Transverse colon (tissue), 4 donors: ENCODE measurements at regions not wholly inside any gene's neighbourhood (a gene's known extent, or its start where the extent isn't known, plus 50 kb on each side); places are given as distances from the start of the nearest gene placed in this dataset.

Source experiments
- DNase-seq: peaks from one replicate; pipeline ENCODE4 v3.0.0-alpha.2; 2019
- H3K27ac ChIP-seq, 4 donors: fragments of 200-600 bp; sonication (generic); 2 replicates each; pipeline ENCODE4 v1.5.1; 2016 to 2018; ENCODE audit warnings: inconsistent platforms in 4 of 4
- H3K27me3 ChIP-seq: fragments of 200-600 bp; sonication (generic); 2 replicates; pipeline ENCODE4 v1.5.1; 2017; ENCODE audit warnings: inconsistent platforms
- H3K36me3 ChIP-seq, 4 donors: fragments of 200-600 bp; sonication (generic); 2 replicates each; pipeline ENCODE4 v1.5.1; 2017 to 2019; ENCODE audit warnings: inconsistent platforms in 4 of 4
- H3K4me1 ChIP-seq, 4 donors: fragments of 200-600 bp; sonication (generic); 2 replicates each; pipeline ENCODE4 v1.5.1; 2017 to 2020; ENCODE audit warnings: inconsistent platforms in 4 of 4
- H3K4me3 ChIP-seq, 4 donors: fragments of 200-600 bp; sonication (generic); 1 replicate in 1 of 4; 2 replicates in 3 of 4; pipeline versions ENCODE4 v1.5.1 to v1.6.1; 2017 to 2019; ENCODE audit warnings: inconsistent platforms in 4 of 4
- H3K9me3 ChIP-seq, 2 donors: fragments of 200-600 bp; sonication (generic); 2 replicates each; pipeline ENCODE4 v1.5.1; 2017 to 2019; ENCODE audit warnings: inconsistent platforms in 2 of 2
- EP300 ChIP-seq: sonication (generic); formaldehyde crosslinking; IDR thresholded peaks from one replicate; pipeline ENCODE4 v1.6.1; 2017; ENCODE audit warnings: antibody characterized with exemption, low read depth
- POLR2A ChIP-seq: fragments of 450-650 bp; IDR thresholded peaks from one replicate; pipeline ENCODE4 v1.6.1; 2016; ENCODE audit warnings: antibody characterized with exemption, mild to moderate bottlenecking, moderate library complexity
- POLR2AphosphoS5 ChIP-seq, 3 donors: sonication (generic); formaldehyde crosslinking; IDR thresholded peaks; one replicate each; pipeline ENCODE4 v1.6.1; 2016; ENCODE audit warnings: antibody characterized with exemption in 3 of 3
- WGBS, 2 donors: methylation state at CpG; one replicate each; pipeline ENCODE4 v1.1.5; 2018; ENCODE audit warnings: low coverage in 1 of 2; 5-methylcytosine and 5-hydroxymethylcytosine counted together
- in situ Hi-C, 4 donors: fragments of 200-750 bp; cut with MboI; loops; one replicate each; pipeline versions ENCODE4 v1.15.0 to v1.15.1; 2017; ENCODE audit warnings: low sequenced_read_pairs in 3 of 4, low pct_ligation_motif_present in 1 of 4, low pct_unique_long_range_greater_than_20kb in 1 of 4
- intact Hi-C: fragments of 100-400 bp; cut with DNase I; formaldehyde crosslinking; loops from one replicate; pipeline ENCODE4 v1.15.1; 2023; ENCODE audit warnings: low total_unique reads
- TF ChIP-seq, protein P1 (sequence below), 5 experiments: fragments of 200-600 bp in 3 of 5; fragments of 450-650 bp in 2 of 5; sonication (generic) in 3 of 5; IDR thresholded peaks; 1 replicate in 2 of 5; 2 replicates in 3 of 5; pipeline ENCODE4 v1.5.1; 2016 to 2017; ENCODE audit warnings: antibody characterized with exemption in 5 of 5, inconsistent platforms in 3 of 5, mild to moderate bottlenecking in 2 of 5, moderate library complexity in 1 of 5

DNA sequence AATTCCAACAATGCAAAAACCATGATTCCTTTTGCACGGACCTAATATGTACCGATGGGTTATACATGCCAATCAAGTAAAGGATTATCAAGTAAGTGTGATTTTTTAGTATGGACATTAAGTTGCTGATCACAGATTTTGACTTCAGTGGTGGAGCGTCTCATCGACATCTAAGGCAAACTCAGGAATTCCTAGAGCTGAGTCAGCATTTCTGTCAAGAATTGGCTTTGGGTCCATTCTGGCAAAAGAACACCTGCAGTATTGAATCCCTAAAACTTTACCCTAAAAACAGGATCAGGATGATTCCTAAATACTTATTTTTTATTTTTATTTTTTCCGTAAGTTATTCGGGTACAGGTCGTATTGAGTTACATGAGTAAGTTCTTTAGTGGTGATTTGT lies 83.6 kb downstream of the HPGD start:
- no peak for TF ChIP-seq POLR2A
- H3K27me3 ChIP-seq: no peaks in the 10 kb centered on the region
- H3K9me3 ChIP-seq: no peaks in the 10 kb centered on the region
- intact Hi-C loops: no loop called here
- H3K27ac ChIP-seq: no peak overlapping the region
- 96% methylated on average over 7 of the region's 7 CpGs for WGBS, 2 donors
- in situ Hi-C loops: no loop called here
- H3K4me3 ChIP-seq: no peak overlapping the region
- no peaks in the 10 kb centered on the region for H3K4me1 ChIP-seq
- DNase-seq: no peak
- no peaks in the 10 kb centered on the region for H3K36me3 ChIP-seq

DNA sequence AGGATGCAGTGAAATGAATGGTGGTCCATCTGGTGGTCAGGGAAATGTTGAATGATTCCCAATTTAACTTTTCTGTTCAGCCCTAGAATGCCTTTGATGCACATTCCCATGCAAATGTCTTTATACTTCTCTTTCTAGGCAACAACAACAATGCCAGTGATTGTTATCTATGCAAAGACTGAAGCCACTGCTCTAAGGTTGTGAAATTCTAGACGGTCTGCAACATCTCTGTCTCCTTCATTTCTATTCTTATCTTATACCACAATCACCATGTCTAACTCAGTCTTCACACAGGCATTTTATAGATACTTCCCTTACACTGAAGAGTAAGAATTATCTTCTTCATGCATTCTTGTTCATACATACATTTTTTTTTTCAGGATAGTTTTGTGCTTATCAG lies 84.5 kb downstream of the HPGD start:
- Histone ChIP-seq H3K27ac (no peak overlapping the region), H3K9me3 (no peaks in the 10 kb centered on the region), H3K4me3 (no peak overlapping the region), H3K36me3 (no peaks in the 10 kb centered on the region), H3K27me3 (no peaks in the 10 kb centered on the region), H3K4me1 (no peaks in the 10 kb centered on the region)
- no peak for TF ChIP-seq POLR2AphosphoS5 (IDR thresholded peaks at IDR 0.05)
- TF ChIP-seq POLR2A: no peak
- TF ChIP-seq, protein P1, sequence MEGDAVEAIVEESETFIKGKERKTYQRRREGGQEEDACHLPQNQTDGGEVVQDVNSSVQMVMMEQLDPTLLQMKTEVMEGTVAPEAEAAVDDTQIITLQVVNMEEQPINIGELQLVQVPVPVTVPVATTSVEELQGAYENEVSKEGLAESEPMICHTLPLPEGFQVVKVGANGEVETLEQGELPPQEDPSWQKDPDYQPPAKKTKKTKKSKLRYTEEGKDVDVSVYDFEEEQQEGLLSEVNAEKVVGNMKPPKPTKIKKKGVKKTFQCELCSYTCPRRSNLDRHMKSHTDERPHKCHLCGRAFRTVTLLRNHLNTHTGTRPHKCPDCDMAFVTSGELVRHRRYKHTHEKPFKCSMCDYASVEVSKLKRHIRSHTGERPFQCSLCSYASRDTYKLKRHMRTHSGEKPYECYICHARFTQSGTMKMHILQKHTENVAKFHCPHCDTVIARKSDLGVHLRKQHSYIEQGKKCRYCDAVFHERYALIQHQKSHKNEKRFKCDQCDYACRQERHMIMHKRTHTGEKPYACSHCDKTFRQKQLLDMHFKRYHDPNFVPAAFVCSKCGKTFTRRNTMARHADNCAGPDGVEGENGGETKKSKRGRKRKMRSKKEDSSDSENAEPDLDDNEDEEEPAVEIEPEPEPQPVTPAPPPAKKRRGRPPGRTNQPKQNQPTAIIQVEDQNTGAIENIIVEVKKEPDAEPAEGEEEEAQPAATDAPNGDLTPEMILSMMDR (IDR thresholded peaks at IDR 0.05): no peak
- TF ChIP-seq EP300: no peak
- intact Hi-C loops (no loop called here), in situ Hi-C loops (no loop called here)
- DNase-seq: no peak
- WGBS, 2 donors: 44 to 69% methylated on average over 1 of the region's 1 CpG

DNA sequence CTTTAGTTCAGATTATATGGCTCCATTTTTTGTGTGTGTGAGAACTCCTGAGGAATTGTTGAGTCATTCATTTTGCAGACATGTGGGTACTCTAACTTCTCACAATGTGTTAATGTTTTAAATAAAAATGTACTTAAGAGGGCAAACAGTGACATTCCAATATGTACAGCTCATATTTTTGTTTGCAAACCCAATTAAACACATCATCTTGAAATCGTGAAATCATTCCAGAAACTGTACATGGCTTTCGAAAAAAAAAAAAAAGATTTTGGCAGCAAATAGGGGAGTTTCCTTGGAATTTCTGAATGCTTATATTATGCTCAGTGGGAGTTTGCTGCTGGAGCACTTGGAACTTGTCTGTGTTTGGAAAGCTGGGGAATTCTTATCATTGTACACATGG lies 85.0 kb downstream of the HPGD start:
- H3K36me3 ChIP-seq: no peaks in the 10 kb centered on the region
- intact Hi-C loops (no loop called here), in situ Hi-C loops (no loop called here)
- 38 to 47% methylated on average over 2 of the region's 2 CpGs for WGBS, 2 donors
- no peak for DNase-seq
- H3K9me3 ChIP-seq: no peaks in the 10 kb centered on the region
- H3K27ac ChIP-seq: no peak overlapping the region
- H3K27me3 ChIP-seq: no peaks in the 10 kb centered on the region
- H3K4me3 ChIP-seq: no peak overlapping the region
- TF ChIP-seq, protein P1 (IDR thresholded peaks at IDR 0.05): no peak
- TF ChIP-seq EP300: no peak
- no peak for TF ChIP-seq POLR2AphosphoS5 (IDR thresholded peaks at IDR 0.05)
- no peak for TF ChIP-seq POLR2A
- no peaks in the 10 kb centered on the region for H3K4me1 ChIP-seq

DNA sequence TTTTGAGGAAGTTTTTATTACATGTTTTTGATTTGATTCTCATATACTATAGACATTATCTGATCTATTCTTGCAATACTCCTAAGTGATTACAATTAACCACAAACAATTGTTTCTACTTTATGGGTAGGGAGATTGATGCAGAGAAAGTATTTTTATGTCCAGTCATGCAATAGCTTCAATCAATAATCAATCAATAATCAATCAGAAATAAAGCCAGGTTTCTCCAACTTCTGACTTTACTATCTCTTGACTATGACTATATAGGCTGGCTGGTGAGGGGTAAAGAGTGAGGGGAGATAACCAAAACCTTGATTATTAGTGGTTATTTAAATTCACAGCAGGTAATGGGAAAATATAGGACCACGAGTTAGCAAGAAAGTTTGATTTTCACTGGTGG lies 85.9 kb downstream of the HPGD start:
- Histone ChIP-seq H3K36me3 (no peaks in the 10 kb centered on the region), H3K9me3 (no peaks in the 10 kb centered on the region), H3K27me3 (no peaks in the 10 kb centered on the region), H3K4me1 (no peaks in the 10 kb centered on the region), H3K4me3 (no peak overlapping the region), H3K27ac (no peak overlapping the region)
- in situ Hi-C loops: no loop called here
- 76 to 89% methylated on average over 1 of the region's 1 CpG for WGBS, 2 donors
- TF ChIP-seq EP300: no peak
- no peak for TF ChIP-seq POLR2AphosphoS5 (IDR thresholded peaks at IDR 0.05)
- no peak for TF ChIP-seq POLR2A
- TF ChIP-seq, protein P1 (IDR thresholded peaks at IDR 0.05): no peak
- DNase-seq: no peak
- intact Hi-C loops: no loop called here

DNA sequence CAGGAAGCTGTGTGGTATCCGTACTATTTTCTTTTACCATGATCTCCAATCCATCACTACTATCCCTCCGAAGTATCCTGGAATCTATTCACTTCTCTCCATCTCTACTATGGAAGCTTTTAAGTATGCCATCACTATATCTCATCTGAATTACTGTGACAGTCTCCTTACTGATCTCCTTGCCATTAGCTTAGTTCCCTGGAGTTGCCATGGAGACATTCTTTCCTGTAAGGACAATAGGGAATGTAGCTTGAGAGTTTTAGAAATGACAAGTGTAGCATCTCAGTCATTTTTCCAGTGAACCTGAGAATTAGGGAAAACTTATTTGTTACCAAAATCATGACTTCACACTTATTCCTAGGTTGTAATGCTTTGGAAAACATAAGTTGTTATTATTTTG lies 86.3 kb downstream of the HPGD start:
- 81 to 83% methylated on average over 2 of the region's 2 CpGs for WGBS, 2 donors
- intact Hi-C loops (no loop called here), in situ Hi-C loops (no loop called here)
- Histone ChIP-seq H3K9me3 (no peaks in the 10 kb centered on the region), H3K4me1 (no peaks in the 10 kb centered on the region), H3K27ac (no peak overlapping the region), H3K36me3 (no peaks in the 10 kb centered on the region), H3K27me3 (no peaks in the 10 kb centered on the region), H3K4me3 (no peak overlapping the region)
- DNase-seq: no peak
- no peak for TF ChIP-seq EP300
